D341Med (cell line): ENCODE measurements at regions not wholly inside any gene's neighbourhood (a gene's known extent, or its start where the extent isn't known, plus 50 kb on each side); places are given as distances from the start of the nearest gene placed in this dataset.

Experiments
- DNase-seq: peaks from one replicate; pipeline ENCODE4 v3.0.0; 2012; ENCODE audit warnings: low spot score

- peak; percentile 15 for DNase-seq
Measured at GRCh38 chr6:91633374-91634111, 1046.7 kb upstream of the MAP3K7 start.

GRCh38 chr6:91632308-91632707 is 1045.4 kb upstream of the MAP3K7 start:
- DNase-seq: no peak

GRCh38 chr6:91631227-91631626 is 1044.4 kb upstream of the MAP3K7 start:
- no peak for DNase-seq

GRCh38 chr6:91626911-91627310 is 1040.0 kb upstream of the MAP3K7 start:
- DNase-seq: no peak

GRCh38 chr6:91613481-91613880 is 1026.6 kb upstream of the MAP3K7 start:
- no peak for DNase-seq

- no peak for DNase-seq
Measured at GRCh38 chr6:91611190-91611589, 1024.3 kb upstream of the MAP3K7 start.

GRCh38 chr6:91608428-91608827 is 1021.6 kb upstream of the MAP3K7 start:
- DNase-seq: no peak

GRCh38 chr6:91606148-91606901 is 1019.5 kb upstream of the MAP3K7 start:
- DNase-seq: no peak

GRCh38 chr6:91600561-91600960 is 1013.7 kb upstream of the MAP3K7 start:
- DNase-seq: no peak

GRCh38 chr6:91590191-91590590 is 1003.3 kb upstream of the MAP3K7 start:
- DNase-seq: no peak

GRCh38 chr6:91580635-91581034 is 993.8 kb upstream of the MAP3K7 start:
- no peak for DNase-seq

GRCh38 chr6:91575032-91575431 is 988.2 kb upstream of the MAP3K7 start:
- DNase-seq: no peak

- DNase-seq: no peak
Measured at GRCh38 chr6:91573826-91574416, 987.0 kb upstream of the MAP3K7 start.

GRCh38 chr6:91572878-91573277 is 986.0 kb upstream of the MAP3K7 start:
- no peak for DNase-seq

GRCh38 chr6:91569071-91569470 is 982.2 kb upstream of the MAP3K7 start:
- DNase-seq: no peak

- DNase-seq: no peak
Measured at GRCh38 chr6:91566467-91566866, 979.6 kb upstream of the MAP3K7 start.

GRCh38 chr6:91565207-91565606 is 978.3 kb upstream of the MAP3K7 start:
- no peak for DNase-seq

- no peak for DNase-seq
Measured at GRCh38 chr6:91562955-91563354, 976.1 kb upstream of the MAP3K7 start.

GRCh38 chr6:91560409-91560808 is 973.5 kb upstream of the MAP3K7 start:
- no peak for DNase-seq

- no peak for DNase-seq
Measured at GRCh38 chr6:91540902-91541301, 954.0 kb upstream of the MAP3K7 start.

GRCh38 chr6:91539456-91539855 is 952.6 kb upstream of the MAP3K7 start:
- no peak for DNase-seq

GRCh38 chr6:91538622-91539021 is 951.8 kb upstream of the MAP3K7 start:
- no peak for DNase-seq

- no peak for DNase-seq
Measured at GRCh38 chr6:91534614-91535013, 947.7 kb upstream of the MAP3K7 start.
